ENCODE measurements at regions not wholly inside any gene's neighbourhood (a gene's known extent, or its start where the extent isn't known, plus 50 kb on each side); places are given as distances from the start of the nearest gene placed in this dataset.

DNA sequence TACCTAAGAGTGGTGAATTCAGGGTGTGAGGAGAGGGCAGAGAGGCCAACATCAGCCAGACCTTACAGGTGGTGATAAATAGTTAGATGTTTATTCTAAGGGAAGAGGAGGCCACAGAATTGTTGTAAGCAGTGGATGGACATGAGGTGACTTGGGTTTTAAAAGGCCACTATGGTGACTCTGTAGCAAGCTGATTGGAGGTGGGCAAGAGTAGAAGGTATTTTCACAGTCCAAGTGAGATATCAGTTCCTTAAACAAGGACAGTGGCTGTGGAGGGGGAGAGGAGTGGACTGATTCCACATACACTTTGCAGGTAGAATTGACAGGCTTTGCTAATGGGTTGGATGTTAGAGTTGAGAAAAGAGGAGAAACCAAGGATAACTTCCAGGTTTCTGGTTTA lies 60.8 kb upstream of the CLDN14 start:
- H3K27ac ChIP-seq (ENCODE audit: extremely low read depth, low read depth, low read length): no peak overlapping the region
- H3K36me3 ChIP-seq (ENCODE audit: control insufficient read depth in 2 of 2, insufficient read depth in 1 of 2, low read length in 2 of 2): no peaks in the 10 kb centered on the region
- no peak for TF ChIP-seq KLF10 (tag by site-specific recombination; IDR thresholded peaks at IDR 0.05)
- TF ChIP-seq ZBTB7A (tag by site-specific recombination; IDR thresholded peaks at IDR 0.05; ENCODE audit: low read depth): no peak
- no peak for TF ChIP-seq ZNF341 (tag by site-specific recombination; IDR thresholded peaks at IDR 0.05; ENCODE audit: low read depth)
- TF ChIP-seq, protein P1, sequence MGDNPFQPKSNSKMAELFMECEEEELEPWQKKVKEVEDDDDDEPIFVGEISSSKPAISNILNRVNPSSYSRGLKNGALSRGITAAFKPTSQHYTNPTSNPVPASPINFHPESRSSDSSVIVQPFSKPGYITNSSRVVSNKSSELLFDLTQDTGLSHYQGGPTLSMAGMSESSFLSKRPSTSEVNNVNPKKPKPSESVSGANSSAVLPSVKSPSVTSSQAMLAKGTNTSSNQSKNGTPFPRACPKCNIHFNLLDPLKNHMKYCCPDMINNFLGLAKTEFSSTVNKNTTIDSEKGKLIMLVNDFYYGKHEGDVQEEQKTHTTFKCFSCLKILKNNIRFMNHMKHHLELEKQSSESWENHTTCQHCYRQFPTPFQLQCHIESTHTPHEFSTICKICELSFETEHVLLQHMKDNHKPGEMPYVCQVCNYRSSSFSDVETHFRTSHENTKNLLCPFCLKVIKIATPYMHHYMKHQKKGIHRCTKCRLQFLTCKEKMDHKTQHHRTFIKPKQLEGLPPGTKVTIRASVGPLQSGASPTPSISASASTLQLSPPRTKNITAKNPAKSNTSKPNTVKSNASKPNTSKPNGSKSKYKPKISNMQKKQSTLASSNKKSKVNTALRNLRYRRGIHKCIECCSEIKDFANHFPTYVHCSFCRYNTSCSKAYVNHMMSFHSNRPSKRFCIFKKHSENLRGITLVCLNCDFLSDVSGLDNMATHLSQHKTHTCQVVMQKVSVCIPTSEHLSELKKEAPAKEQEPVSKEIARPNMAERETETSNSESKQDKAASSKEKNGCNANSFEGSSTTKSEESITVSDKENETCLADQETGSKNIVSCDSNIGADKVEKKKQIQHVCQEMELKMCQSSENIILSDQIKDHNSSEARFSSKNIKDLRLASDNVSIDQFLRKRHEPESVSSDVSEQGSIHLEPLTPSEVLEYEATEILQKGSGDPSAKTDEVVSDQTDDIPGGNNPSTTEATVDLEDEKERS (tag by site-specific recombination; IDR thresholded peaks at IDR 0.05): no peak
- no peak for TF ChIP-seq ZNF280C (tag by site-specific recombination; IDR thresholded peaks at IDR 0.05)
- TF ChIP-seq ZNF626 (tag by site-specific recombination; IDR thresholded peaks at IDR 0.05): no peak
- POLR2A ChIA-PET: no interaction called here
- peaks cover 3% of the 10 kb centered on the region; the same call in 1 of the 2 replicates for H3K4me1 ChIP-seq (ENCODE audit: control insufficient read depth, insufficient read depth, low read length)
- no peaks in the 10 kb centered on the region for H3K9me3 ChIP-seq (ENCODE audit: control insufficient read depth, insufficient read depth, low read depth, low read length)
- no peak overlapping the region for H3K4me3 ChIP-seq (ENCODE audit: low read depth, low read length)
- CTCF ChIA-PET: interaction anchor here (0.6 to 0.8 kb wide), 2 partner anchors 102 to 203 kb away, joined by 3 to 5 read pairs; no protein-coding TSS in a partner anchor

GRCh38 chr21:36541721-36542139 lies 61.8 kb upstream of the CLDN14 start:
- Histone ChIP-seq H3K4me1 (ENCODE audit: control insufficient read depth, insufficient read depth, low read length) (no peaks in the 10 kb centered on the region), H3K36me3 (ENCODE audit: control insufficient read depth in 2 of 2, insufficient read depth in 1 of 2, low read length in 2 of 2) (no peaks in the 10 kb centered on the region), H3K9me3 (ENCODE audit: control insufficient read depth, insufficient read depth, low read depth, low read length) (no peaks in the 10 kb centered on the region), H3K27ac (ENCODE audit: extremely low read depth, low read depth, low read length) (no peak overlapping the region), H3K4me3 (ENCODE audit: low read depth, low read length) (no peak overlapping the region)
- POLR2A ChIA-PET: no interaction called here
- CTCF ChIA-PET: interaction anchor here (0.6 kb wide), 1 partner anchor 67 kb away, joined by 3 read pairs; no protein-coding TSS in a partner anchor
- no peak for TF ChIP-seq ZNF747 (tag by site-specific recombination; IDR thresholded peaks at IDR 0.05)
- TF ChIP-seq ZNF501 (tag by site-specific recombination; IDR thresholded peaks at IDR 0.05): no peak
- no peak for TF ChIP-seq ZBTB6 (tag by site-specific recombination; IDR thresholded peaks at IDR 0.05)
- TF ChIP-seq CTCF (tag by site-specific recombination; IDR thresholded peaks at IDR 0.05): no peak
- TF ChIP-seq ZNF544 (tag by site-specific recombination; IDR thresholded peaks at IDR 0.05): no peak
- no peak for TF ChIP-seq ZNF830 (tag by site-specific recombination; IDR thresholded peaks at IDR 0.05; ENCODE audit: low read depth)
- TF ChIP-seq, protein P2, sequence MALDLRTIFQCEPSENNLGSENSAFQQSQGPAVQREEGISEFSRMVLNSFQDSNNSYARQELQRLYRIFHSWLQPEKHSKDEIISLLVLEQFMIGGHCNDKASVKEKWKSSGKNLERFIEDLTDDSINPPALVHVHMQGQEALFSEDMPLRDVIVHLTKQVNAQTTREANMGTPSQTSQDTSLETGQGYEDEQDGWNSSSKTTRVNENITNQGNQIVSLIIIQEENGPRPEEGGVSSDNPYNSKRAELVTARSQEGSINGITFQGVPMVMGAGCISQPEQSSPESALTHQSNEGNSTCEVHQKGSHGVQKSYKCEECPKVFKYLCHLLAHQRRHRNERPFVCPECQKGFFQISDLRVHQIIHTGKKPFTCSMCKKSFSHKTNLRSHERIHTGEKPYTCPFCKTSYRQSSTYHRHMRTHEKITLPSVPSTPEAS (tag by site-specific recombination; IDR thresholded peaks at IDR 0.05): no peak
- TF ChIP-seq ZNF558 (tag by site-specific recombination; IDR thresholded peaks at IDR 0.05): no peak
- TF ChIP-seq ZNF433 (tag by site-specific recombination; IDR thresholded peaks at IDR 0.05; ENCODE audit: low read depth): no peak
- TF ChIP-seq ZNF555 (tag by site-specific recombination; conservative IDR thresholded peaks at IDR 0.05): no peak
- TF ChIP-seq KLF16 (tag by site-specific recombination; IDR thresholded peaks at IDR 0.05): no peak
- TF ChIP-seq ZNF473 (tag by site-specific recombination; IDR thresholded peaks at IDR 0.05): no peak
- TF ChIP-seq ZNF518A (tag by site-specific recombination; conservative IDR thresholded peaks at IDR 0.05; ENCODE audit: low read depth): no peak
- no peak for TF ChIP-seq ZNF580 (tag by site-specific recombination; IDR thresholded peaks at IDR 0.05)
- no peak for TF ChIP-seq ZBTB7A (tag by site-specific recombination; IDR thresholded peaks at IDR 0.05; ENCODE audit: low read depth)

All from HEK293 (cell line).